ENCODE measurements at regions not wholly inside any gene's neighbourhood (a gene's known extent, or its start where the extent isn't known, plus 50 kb on each side); places are given as distances from the start of the nearest gene placed in this dataset.

DNA sequence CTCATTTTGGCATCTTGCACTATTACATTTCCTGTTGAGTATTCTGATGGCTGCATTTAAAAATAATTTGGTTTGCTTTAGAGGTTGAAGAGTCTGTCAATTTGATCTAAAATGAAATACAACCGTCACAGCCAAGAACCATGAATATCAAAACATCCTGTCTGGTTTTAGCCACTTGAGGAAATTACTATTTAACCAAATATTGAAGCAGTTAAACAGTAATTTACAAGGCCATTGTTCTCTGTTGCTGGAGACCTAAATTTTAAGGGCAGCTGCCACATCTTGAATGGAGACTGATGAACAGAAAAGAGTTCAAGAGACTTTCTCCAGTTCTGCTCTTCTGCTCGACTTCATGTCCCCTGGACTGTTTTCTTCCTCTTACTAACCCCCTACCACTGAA, 549.4 kb downstream of the LRRC70 start:
- TF ChIP-seq, protein P1, sequence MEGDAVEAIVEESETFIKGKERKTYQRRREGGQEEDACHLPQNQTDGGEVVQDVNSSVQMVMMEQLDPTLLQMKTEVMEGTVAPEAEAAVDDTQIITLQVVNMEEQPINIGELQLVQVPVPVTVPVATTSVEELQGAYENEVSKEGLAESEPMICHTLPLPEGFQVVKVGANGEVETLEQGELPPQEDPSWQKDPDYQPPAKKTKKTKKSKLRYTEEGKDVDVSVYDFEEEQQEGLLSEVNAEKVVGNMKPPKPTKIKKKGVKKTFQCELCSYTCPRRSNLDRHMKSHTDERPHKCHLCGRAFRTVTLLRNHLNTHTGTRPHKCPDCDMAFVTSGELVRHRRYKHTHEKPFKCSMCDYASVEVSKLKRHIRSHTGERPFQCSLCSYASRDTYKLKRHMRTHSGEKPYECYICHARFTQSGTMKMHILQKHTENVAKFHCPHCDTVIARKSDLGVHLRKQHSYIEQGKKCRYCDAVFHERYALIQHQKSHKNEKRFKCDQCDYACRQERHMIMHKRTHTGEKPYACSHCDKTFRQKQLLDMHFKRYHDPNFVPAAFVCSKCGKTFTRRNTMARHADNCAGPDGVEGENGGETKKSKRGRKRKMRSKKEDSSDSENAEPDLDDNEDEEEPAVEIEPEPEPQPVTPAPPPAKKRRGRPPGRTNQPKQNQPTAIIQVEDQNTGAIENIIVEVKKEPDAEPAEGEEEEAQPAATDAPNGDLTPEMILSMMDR (IDR thresholded peaks at IDR 0.05; ENCODE audit: low read length), result no peak
- TF ChIP-seq EZH2 (IDR thresholded peaks at IDR 0.05; ENCODE audit: borderline replicate concordance, low read length), result no peak

All from OCI-LY1 (cell line).